ENCODE measurements at regions not wholly inside any gene's neighbourhood (a gene's known extent, or its start where the extent isn't known, plus 50 kb on each side); places are given as distances from the start of the nearest gene placed in this dataset.
A peak's percentile ranks its signal among the peaks of the same experiment; 100 is the strongest.

GRCh38 chr1:193513032-193513431, 326.6 kb upstream of the B3GALT2 start:
- Mint-ChIP-seq H3K4me3 (no peak overlapping the region), H3K4me1 (peaks cover 15% of the 10 kb centered on the region), H3K9me3 (peaks cover 8% of the 10 kb centered on the region), H3K27ac (no peak overlapping the region), H3K36me3 (ENCODE audit: low read depth) (peaks cover 4% of the 10 kb centered on the region), H3K27me3 (no peaks in the 10 kb centered on the region)
- no peak for ATAC-seq (replicated peaks)

GRCh38 chr1:193504920-193505319, 318.5 kb upstream of the B3GALT2 start:
- peaks cover 4% of the 10 kb centered on the region for H3K36me3 Mint-ChIP-seq (ENCODE audit: low read depth)
- peaks cover 12% of the 10 kb centered on the region for H3K9me3 Mint-ChIP-seq
- H3K27me3 Mint-ChIP-seq: no peaks in the 10 kb centered on the region
- ATAC-seq (replicated peaks): no peak
- peak overlapping the region; percentile 13 for H3K27ac Mint-ChIP-seq
- peaks cover 10% of the 10 kb centered on the region for H3K4me1 Mint-ChIP-seq
- no peak overlapping the region for H3K4me3 Mint-ChIP-seq

- H3K36me3 Mint-ChIP-seq (ENCODE audit: low read depth): peaks cover 6% of the 10 kb centered on the region
- peak overlapping the region; percentile 43 for H3K27ac Mint-ChIP-seq
- peaks cover 14% of the 10 kb centered on the region for H3K4me1 Mint-ChIP-seq
- ATAC-seq (replicated peaks): no peak
- H3K4me3 Mint-ChIP-seq: peak overlapping the region; percentile 39
- no peaks in the 10 kb centered on the region for H3K27me3 Mint-ChIP-seq
- H3K9me3 Mint-ChIP-seq: peaks cover 4% of the 10 kb centered on the region
Observed at GRCh38 chr1:193498088-193498655, 311.8 kb upstream of the B3GALT2 start.

- no peaks in the 10 kb centered on the region for H3K27me3 Mint-ChIP-seq
- peaks cover 29% of the 10 kb centered on the region for H3K4me1 Mint-ChIP-seq
- H3K36me3 Mint-ChIP-seq (ENCODE audit: low read depth): no peaks in the 10 kb centered on the region
- H3K4me3 Mint-ChIP-seq: no peak overlapping the region
- peaks cover 5% of the 10 kb centered on the region for H3K9me3 Mint-ChIP-seq
- ATAC-seq (replicated peaks): no peak
- peak overlapping the region; percentile 39 for H3K27ac Mint-ChIP-seq
Observed at GRCh38 chr1:193494368-193494767, 308.0 kb upstream of the B3GALT2 start.

GRCh38 chr1:193489191-193489590, 302.8 kb upstream of the B3GALT2 start:
- Mint-ChIP-seq H3K27ac (peak overlapping the region; percentile 43), H3K4me3 (no peak overlapping the region), H3K36me3 (ENCODE audit: low read depth) (peaks cover 9% of the 10 kb centered on the region), H3K27me3 (no peaks in the 10 kb centered on the region), H3K9me3 (peaks cover 10% of the 10 kb centered on the region), H3K4me1 (peaks cover 35% of the 10 kb centered on the region)
- no peak for ATAC-seq (replicated peaks)

GRCh38 chr1:193487722-193488121, 301.3 kb upstream of the B3GALT2 start:
- peaks cover 15% of the 10 kb centered on the region for H3K9me3 Mint-ChIP-seq
- H3K36me3 Mint-ChIP-seq (ENCODE audit: low read depth): peaks cover 18% of the 10 kb centered on the region
- peaks cover 35% of the 10 kb centered on the region for H3K4me1 Mint-ChIP-seq
- H3K27ac Mint-ChIP-seq: peak overlapping the region; percentile 61
- peak; percentile 23 for ATAC-seq (replicated peaks)
- no peaks in the 10 kb centered on the region for H3K27me3 Mint-ChIP-seq
- peak overlapping the region; percentile 55 for H3K4me3 Mint-ChIP-seq

- H3K36me3 Mint-ChIP-seq (ENCODE audit: low read depth): peaks cover 18% of the 10 kb centered on the region
- peaks cover 35% of the 10 kb centered on the region for H3K4me1 Mint-ChIP-seq
- H3K27ac Mint-ChIP-seq: peak overlapping the region; percentile 61
- peak; percentile 73 for ATAC-seq (replicated peaks)
- H3K9me3 Mint-ChIP-seq: peaks cover 15% of the 10 kb centered on the region
- H3K4me3 Mint-ChIP-seq: peak overlapping the region; percentile 55
- H3K27me3 Mint-ChIP-seq: no peaks in the 10 kb centered on the region
Observed at GRCh38 chr1:193486671-193487229, 300.3 kb upstream of the B3GALT2 start.

GRCh38 chr1:193480755-193481154, 294.3 kb upstream of the B3GALT2 start:
- Mint-ChIP-seq H3K4me1 (peaks cover 46% of the 10 kb centered on the region), H3K4me3 (peak overlapping the region; percentile 75), H3K9me3 (peaks cover 22% of the 10 kb centered on the region), H3K27ac (peak overlapping the region; percentile 93), H3K27me3 (no peaks in the 10 kb centered on the region), H3K36me3 (ENCODE audit: low read depth) (peaks cover 50% of the 10 kb centered on the region)
- ATAC-seq (replicated peaks): no peak

- Mint-ChIP-seq H3K27ac (peak overlapping the region; percentile 93), H3K36me3 (ENCODE audit: low read depth) (peaks cover 59% of the 10 kb centered on the region), H3K27me3 (no peaks in the 10 kb centered on the region), H3K4me3 (peak overlapping the region; percentile 75), H3K4me1 (peaks cover 53% of the 10 kb centered on the region), H3K9me3 (peaks cover 25% of the 10 kb centered on the region)
- ATAC-seq (replicated peaks): peak; percentile 91
Observed at GRCh38 chr1:193479187-193479586, 292.8 kb upstream of the B3GALT2 start.

- peak; percentile 35 for ATAC-seq (replicated peaks)
- Mint-ChIP-seq H3K4me3 (peak overlapping the region; percentile 75), H3K9me3 (peaks cover 29% of the 10 kb centered on the region), H3K27me3 (no peaks in the 10 kb centered on the region), H3K36me3 (ENCODE audit: low read depth) (peaks cover 62% of the 10 kb centered on the region), H3K4me1 (peaks cover 60% of the 10 kb centered on the region), H3K27ac (peak overlapping the region; percentile 64)
Observed at GRCh38 chr1:193476748-193477147, 290.3 kb upstream of the B3GALT2 start.

- peaks cover 55% of the 10 kb centered on the region for H3K36me3 Mint-ChIP-seq (ENCODE audit: low read depth)
- no peak overlapping the region for H3K27ac Mint-ChIP-seq
- no peak for ATAC-seq (replicated peaks)
- H3K4me1 Mint-ChIP-seq: peaks cover 40% of the 10 kb centered on the region
- peak overlapping the region; percentile 1 for H3K4me3 Mint-ChIP-seq
- H3K27me3 Mint-ChIP-seq: no peaks in the 10 kb centered on the region
- peaks cover 21% of the 10 kb centered on the region for H3K9me3 Mint-ChIP-seq
Observed at GRCh38 chr1:193473932-193474331, 287.5 kb upstream of the B3GALT2 start.

GRCh38 chr1:193472838-193473398, 286.5 kb upstream of the B3GALT2 start:
- Mint-ChIP-seq H3K36me3 (ENCODE audit: low read depth) (peaks cover 58% of the 10 kb centered on the region), H3K27ac (no peak overlapping the region), H3K4me1 (peaks cover 38% of the 10 kb centered on the region), H3K27me3 (no peaks in the 10 kb centered on the region), H3K4me3 (peak overlapping the region; percentile 11), H3K9me3 (peaks cover 21% of the 10 kb centered on the region)
- ATAC-seq (replicated peaks): no peak

GRCh38 chr1:193472430-193472829, 286.0 kb upstream of the B3GALT2 start:
- no peaks in the 10 kb centered on the region for H3K27me3 Mint-ChIP-seq
- peaks cover 53% of the 10 kb centered on the region for H3K36me3 Mint-ChIP-seq (ENCODE audit: low read depth)
- peaks cover 17% of the 10 kb centered on the region for H3K9me3 Mint-ChIP-seq
- peak overlapping the region; percentile 11 for H3K4me3 Mint-ChIP-seq
- H3K4me1 Mint-ChIP-seq: peaks cover 33% of the 10 kb centered on the region
- peak overlapping the region; percentile 26 for H3K27ac Mint-ChIP-seq
- ATAC-seq (replicated peaks): no peak

- ATAC-seq (replicated peaks): peak; percentile 46
- Mint-ChIP-seq H3K36me3 (ENCODE audit: low read depth) (peaks cover 51% of the 10 kb centered on the region), H3K27me3 (no peaks in the 10 kb centered on the region), H3K27ac (peak overlapping the region; percentile 26), H3K9me3 (peaks cover 16% of the 10 kb centered on the region), H3K4me3 (peak overlapping the region; percentile 11), H3K4me1 (peaks cover 32% of the 10 kb centered on the region)
Observed at GRCh38 chr1:193471981-193472380, 285.6 kb upstream of the B3GALT2 start.

- Mint-ChIP-seq H3K27ac (peak overlapping the region; percentile 85), H3K27me3 (no peaks in the 10 kb centered on the region), H3K9me3 (no peaks in the 10 kb centered on the region), H3K4me1 (peaks cover 12% of the 10 kb centered on the region), H3K4me3 (no peak overlapping the region), H3K36me3 (ENCODE audit: low read depth) (peaks cover 49% of the 10 kb centered on the region)
- ATAC-seq (replicated peaks): peak; percentile 16
Observed at GRCh38 chr1:193463326-193463932, 277.0 kb upstream of the B3GALT2 start.

Measured in activated T-helper 17 cell treated with anti-CD3 and anti-CD28 coated beads, Interleukin-2, amount 50 U/mL, for 72 hours (primary cell).